HCT116 (cell line): ENCODE measurements at regions not wholly inside any gene's neighbourhood (a gene's known extent, or its start where the extent isn't known, plus 50 kb on each side); places are given as distances from the start of the nearest gene placed in this dataset.

ENCODE experiments used
- ATAC-seq: fragments of 200-7000 bp; cut with Tn5 transposase; 2 replicates; pipeline ENCODE4 v1.9.1; 2020; ENCODE audit warnings: mild to moderate bottlenecking, moderate library complexity
- BruUV-seq: library from RNA; stranded (reverse); fragments of 400-500 nt; replicated peaks from 2 replicates; lab custom pipeline; 2021; lab: Mats Ljungman, UMichigan
- CTCF ChIA-PET: fragments of 300-600 bp; sonication (Branson Sonifier 250); formaldehyde crosslinking; loops from one replicate; lab custom pipeline; 2021; ENCODE audit warnings: antibody characterized with exemption; lab: Charles Lee
- POLR2A ChIA-PET: fragments of 300-600, 350-600 bp; sonication (Branson Sonifier 250); formaldehyde crosslinking; loops from one replicate; lab custom pipeline; 2021; ENCODE audit warnings: antibody characterized with exemption; lab: Charles Lee
- RAD21 ChIA-PET, 2 experiments: fragments of 300-600 bp; sonication (Branson Sonifier 250); formaldehyde crosslinking; loops; one replicate each; lab custom pipeline; 2023; ENCODE audit warnings: low total read pairs in 2 of 2; ENCODE audit not compliant: uncharacterized antibody in 2 of 2, unreplicated experiment in 2 of 2, low non-redundant PET in 1 of 2; lab: Charles Lee
- DNase-seq: peaks from one replicate; pipeline ENCODE4 v3.0.0-alpha.2; 2010; ENCODE audit warnings: low read depth, low spot score
- H2AFZ ChIP-seq: fragments of 200-600 bp; shearing (Covaris generic), sonication (generic); 2 replicates; pipeline ENCODE4 v1.6.1; 2017; ENCODE audit warnings: low read depth, mixed run types, mixed read lengths, antibody characterized with exemption, low read length; ENCODE audit not compliant: poor library complexity, severe bottlenecking
- H3K27ac ChIP-seq: 2 replicates; pipeline ENCODE4 v1.5.1; 2012; ENCODE audit warnings: low read depth, low read length
- H3K27me3 ChIP-seq: fragments of 200-600 bp; sonication (generic); 2 replicates; pipeline ENCODE4 v1.6.1; 2016; ENCODE audit warnings: mixed run types, low read length, mixed read lengths; ENCODE audit not compliant: insufficient read depth
- H3K36me3 ChIP-seq, 2 experiments: fragments of 200-500 bp in 1 of 2; fragments of 200-600 bp in 1 of 2; sonication (Bioruptor generic) in 1 of 2; sonication (generic) in 1 of 2; 2 replicates each; pipeline versions ENCODE4 v1.5.1 to v1.6.1; 2014 to 2016; ENCODE audit warnings: low read length in 2 of 2, inconsistent platforms in 1 of 2, mixed read lengths in 1 of 2, mixed run types in 1 of 2; ENCODE audit not compliant: insufficient read depth in 2 of 2, control insufficient read depth in 1 of 2
- H3K4me1 ChIP-seq, 2 experiments: fragments of 200-600 bp in 1 of 2; sonication (generic) in 1 of 2; 2 replicates each; pipeline versions ENCODE4 v1.5.1 to v1.6.1; 2012 to 2017; ENCODE audit warnings: low read length in 2 of 2, inconsistent platforms in 1 of 2, mild to moderate bottlenecking in 1 of 2, mixed read lengths in 1 of 2, mixed run types in 1 of 2, moderate library complexity in 1 of 2; ENCODE audit not compliant: insufficient read depth in 2 of 2, control insufficient read depth in 1 of 2
- H3K4me2 ChIP-seq: fragments of 200-600 bp; sonication (generic); 2 replicates; pipeline ENCODE4 v1.6.1; 2017; ENCODE audit warnings: mixed run types, low read length, mixed read lengths
- H3K4me3 ChIP-seq, 2 experiments: fragments of 200-600 bp in 1 of 2; sonication (generic) in 1 of 2; replicated peaks in 1 of 2; 2 replicates each; pipeline ENCODE4 v1.5.1; 2011 to 2016; ENCODE audit warnings: low read length in 2 of 2, control low read depth in 1 of 2, low read depth in 1 of 2, mild to moderate bottlenecking in 1 of 2, mixed read lengths in 1 of 2, mixed run types in 1 of 2
- H3K79me2 ChIP-seq: fragments of 200-600 bp; sonication (generic); 2 replicates; pipeline ENCODE4 v1.6.1; 2017; ENCODE audit warnings: mild to moderate bottlenecking, mixed run types, low read length, moderate library complexity, mixed read lengths; ENCODE audit not compliant: insufficient read depth
- H3K9ac ChIP-seq: fragments of 200-600 bp; sonication (generic); 2 replicates; pipeline ENCODE4 v1.6.1; 2016; ENCODE audit warnings: low read length, mixed read lengths
- H3K9me2 ChIP-seq: fragments of 200-600 bp; sonication (generic), shearing (Covaris generic); 2 replicates; pipeline ENCODE4 v1.6.1; 2017; ENCODE audit warnings: mixed run types, mild to moderate bottlenecking, moderate library complexity; ENCODE audit not compliant: insufficient read depth
- H3K9me3 ChIP-seq, 2 experiments: fragments of 200-500 bp in 1 of 2; fragments of 200-600 bp in 1 of 2; sonication (Bioruptor generic) in 1 of 2; sonication (generic) in 1 of 2; 2 replicates each; pipeline ENCODE4 v1.6.1; 2014 to 2017; ENCODE audit warnings: low read length in 2 of 2, mixed read lengths in 2 of 2, inconsistent platforms in 1 of 2, low read depth in 1 of 2, mild to moderate bottlenecking in 1 of 2, mixed run types in 1 of 2, moderate library complexity in 1 of 2; ENCODE audit not compliant: control insufficient read depth in 1 of 2, insufficient read depth in 1 of 2
- H4K20me1 ChIP-seq: fragments of 200-600 bp; sonication (generic), shearing (Covaris generic); 2 replicates; pipeline ENCODE4 v1.6.1; 2017; ENCODE audit warnings: mixed run types, mild to moderate bottlenecking, moderate library complexity; ENCODE audit not compliant: insufficient read depth
- CEBPB ChIP-seq: IDR thresholded peaks from 2 replicates; pipeline ENCODE4 v1.6.1; 2012; ENCODE audit warnings: low read depth
- CTCF ChIP-seq, 3 experiments: fragments of 200-600 bp in 1 of 3; sonication (generic) in 1 of 3; IDR thresholded peaks in 2 of 3; conservative IDR thresholded peaks in 1 of 3; 2 replicates each; pipeline ENCODE4 v1.5.1; 2012 to 2017; ENCODE audit warnings: low read depth in 2 of 3, low read length in 2 of 3, antibody characterized with exemption in 1 of 3, borderline replicate concordance in 1 of 3, control low read depth in 1 of 3, mild to moderate bottlenecking in 1 of 3, mixed read lengths in 1 of 3, mixed run types in 1 of 3, moderate library complexity in 1 of 3; ENCODE audit not compliant: insufficient read depth in 1 of 3
- EGR1 ChIP-seq: IDR thresholded peaks from 2 replicates; pipeline ENCODE4 v1.6.1; 2012; ENCODE audit warnings: low read depth
- ELF1 ChIP-seq: IDR thresholded peaks from 2 replicates; pipeline ENCODE4 v1.6.1; 2012; ENCODE audit warnings: low read depth, borderline replicate concordance
- FOSL1 ChIP-seq: IDR thresholded peaks from 2 replicates; pipeline ENCODE4 v1.6.1; 2012; ENCODE audit warnings: low read depth
- JUND ChIP-seq: IDR thresholded peaks from 2 replicates; pipeline ENCODE4 v1.6.1; 2012
- MAX ChIP-seq: IDR thresholded peaks from 2 replicates; pipeline ENCODE4 v1.6.1; 2012
- POLR2A ChIP-seq: IDR thresholded peaks from 2 replicates; pipeline ENCODE4 v1.7.0; 2011; ENCODE audit warnings: borderline replicate concordance; ENCODE audit not compliant: insufficient read depth, insufficient read length; ENCODE audit errors: extremely low read depth
- RAD21 ChIP-seq: IDR thresholded peaks from 2 replicates; pipeline ENCODE4 v1.6.1; 2012; ENCODE audit warnings: low read depth, mild to moderate bottlenecking
- REST ChIP-seq: IDR thresholded peaks from 2 replicates; pipeline ENCODE4 v1.6.1; 2012; ENCODE audit warnings: low read depth
- SIN3A ChIP-seq: IDR thresholded peaks from 2 replicates; pipeline ENCODE4 v1.6.1; 2012; ENCODE audit warnings: low read depth
- SP1 ChIP-seq: IDR thresholded peaks from 2 replicates; pipeline ENCODE4 v1.6.1; 2012; ENCODE audit warnings: low read depth
- SRF ChIP-seq: IDR thresholded peaks from 2 replicates; pipeline ENCODE4 v1.6.1; 2012; ENCODE audit warnings: low read depth
- YY1 ChIP-seq: IDR thresholded peaks from 2 replicates; pipeline ENCODE4 v1.6.1; 2011; ENCODE audit warnings: low read length, low read depth, moderate library complexity, mild to moderate bottlenecking; ENCODE audit not compliant: insufficient replicate concordance; ENCODE audit errors: extremely low read depth
- ZFX ChIP-seq: fragments of 450-650 bp; IDR thresholded peaks from 2 replicates; pipeline ENCODE4 v1.6.1; 2017
- ZNF274 ChIP-seq: fragments of 200-500 bp; sonication (Bioruptor generic); IDR thresholded peaks from 2 replicates; pipeline ENCODE4 v1.6.1; 2014; ENCODE audit warnings: mild to moderate bottlenecking, low read depth, low read length, inconsistent platforms
- intact Hi-C: fragments of 100-400 bp; cut with micrococcal nuclease; formaldehyde crosslinking; loops from 2 replicates; pipeline ENCODE4 v1.10.0; 2022

- no peak overlapping the region for H3K4me3 ChIP-seq
- no peak overlapping the region for H3K9ac ChIP-seq
- H3K9me3 ChIP-seq = no peaks in the 10 kb centered on the region
- no peaks in the 10 kb centered on the region for H4K20me1 ChIP-seq
- DNase-seq = no peak
- no peaks in the 10 kb centered on the region for H3K9me2 ChIP-seq
- RAD21 ChIA-PET = no interaction called here
- no peak overlapping the region for H2AFZ ChIP-seq
- no peaks in the 10 kb centered on the region for H3K4me1 ChIP-seq
- TF ChIP-seq FOSL1 (no peak), SP1 (no peak), ZNF274 (no peak), SIN3A (no peak), EGR1 (no peak), CEBPB (no peak), ZFX (no peak), REST (no peak), JUND (no peak), RAD21 (no peak), CTCF (IDR thresholded peaks at IDR 0.05 in 2 of 3, conservative IDR thresholded peaks at IDR 0.05 in 1 of 3; ENCODE audit: borderline replicate concordance in 1 of 3, insufficient read depth in 1 of 3, low read depth in 2 of 3, low read length in 2 of 3) (no peak), MAX (no peak), YY1 (no peak), ELF1 (no peak), SRF (no peak), POLR2A (no peak)
- TF ChIP-seq, all 23 proteins: peak for 0
- BruUV-seq = no TSS peak
- ChIA-PET CTCF (no interaction called here), POLR2A (no interaction called here)
- no peak for ATAC-seq
- H3K79me2 ChIP-seq = no peaks in the 10 kb centered on the region
- H3K36me3 ChIP-seq = no peaks in the 10 kb centered on the region
- H3K27me3 ChIP-seq = no peaks in the 10 kb centered on the region
- no peak overlapping the region for H3K27ac ChIP-seq
- no peak overlapping the region for H3K4me2 ChIP-seq
- intact Hi-C loops = no loop called here
Observed at GRCh38 chr1:162964901-162965300, 103.9 kb upstream of the CCDC190 start.
